Natural killer cell (primary cell): ENCODE measurements at regions not wholly inside any gene's neighbourhood (a gene's known extent, or its start where the extent isn't known, plus 50 kb on each side); places are given as distances from the start of the nearest gene placed in this dataset.

ENCODE experiments used
- ATAC-seq, 3 donors: fragments of 150-1000 bp in 2 of 3; fragments of 200-7000 bp in 1 of 3; cut with Tn5 transposase; 1 replicate in 1 of 3; 2 replicates in 2 of 3; pipeline ENCODE4 v1.10.0; 2021; ENCODE audit warnings: mild to moderate bottlenecking in 2 of 3, moderate library complexity in 2 of 3
- DNase-seq, 2 donors: peaks; one replicate each; pipeline versions ENCODE4 v3.0.0 to v3.0.0-alpha.2; 2013 to 2021; ENCODE audit warnings: mixed read lengths in 1 of 2
- H3K27ac ChIP-seq: one replicate; pipeline ENCODE4 v1.5.1; 2013; ENCODE audit warnings: mild to moderate bottlenecking, low read length
- H3K27me3 ChIP-seq: one replicate; pipeline ENCODE4 v1.6.1; 2013; ENCODE audit warnings: low read length; ENCODE audit not compliant: control insufficient read depth, insufficient read depth
- H3K36me3 ChIP-seq: one replicate; pipeline ENCODE4 v1.6.1; 2013; ENCODE audit warnings: low read length; ENCODE audit not compliant: control insufficient read depth, insufficient read depth
- H3K4me1 ChIP-seq: one replicate; pipeline ENCODE4 v1.6.1; 2013; ENCODE audit warnings: low read length; ENCODE audit not compliant: control insufficient read depth, insufficient read depth
- H3K4me3 ChIP-seq: one replicate; pipeline ENCODE4 v1.5.1; 2013; ENCODE audit warnings: low read length
- H3K9me3 ChIP-seq: one replicate; pipeline ENCODE4 v1.6.1; 2013; ENCODE audit warnings: low read length; ENCODE audit not compliant: control insufficient read depth, insufficient read depth
- H3K27ac Mint-ChIP-seq, 2 donors: one replicate each; pipeline ENCODE4 v1.8.0; 2022; ENCODE audit warnings: mild to moderate bottlenecking in 2 of 2, mixed read lengths in 2 of 2, moderate library complexity in 1 of 2
- H3K27me3 Mint-ChIP-seq, 2 donors: one replicate each; pipeline ENCODE4 v1.8.0; 2022; ENCODE audit warnings: low read depth in 2 of 2, mixed read lengths in 2 of 2
- H3K36me3 Mint-ChIP-seq: one replicate; pipeline ENCODE4 v1.8.0; 2022; ENCODE audit warnings: mixed read lengths
- H3K4me1 Mint-ChIP-seq, 2 donors: one replicate each; pipeline ENCODE4 v1.8.0; 2022; ENCODE audit warnings: mixed read lengths in 2 of 2
- H3K4me3 Mint-ChIP-seq: one replicate; pipeline ENCODE4 v1.8.0; 2022; ENCODE audit warnings: mild to moderate bottlenecking, moderate library complexity, mixed read lengths
- H3K9me3 Mint-ChIP-seq, 2 donors: one replicate each; pipeline ENCODE4 v1.8.0; 2022; ENCODE audit warnings: mixed read lengths in 2 of 2
- WGBS: methylation state at CpG from one replicate; pipeline ENCODE4 v1.1.7; 2013; ENCODE audit warnings: missing lambda C conversion rate; ENCODE audit not compliant: insufficient coverage; 5-methylcytosine and 5-hydroxymethylcytosine counted together
- intact Hi-C: fragments of 100-400 bp; cut with micrococcal nuclease; formaldehyde crosslinking; loops from one replicate; pipeline ENCODE4 v1.14.2; 2022
- TF ChIP-seq, protein P1 (sequence below): fragments of 200-600 bp; IDR thresholded peaks from one replicate; pipeline ENCODE4 v1.8.0; 2022; ENCODE audit warnings: antibody characterized with exemption

- H3K9me3 ChIP-seq = no peaks in the 10 kb centered on the region
- no peaks in the 10 kb centered on the region for H3K36me3 ChIP-seq
- TF ChIP-seq, protein P1, sequence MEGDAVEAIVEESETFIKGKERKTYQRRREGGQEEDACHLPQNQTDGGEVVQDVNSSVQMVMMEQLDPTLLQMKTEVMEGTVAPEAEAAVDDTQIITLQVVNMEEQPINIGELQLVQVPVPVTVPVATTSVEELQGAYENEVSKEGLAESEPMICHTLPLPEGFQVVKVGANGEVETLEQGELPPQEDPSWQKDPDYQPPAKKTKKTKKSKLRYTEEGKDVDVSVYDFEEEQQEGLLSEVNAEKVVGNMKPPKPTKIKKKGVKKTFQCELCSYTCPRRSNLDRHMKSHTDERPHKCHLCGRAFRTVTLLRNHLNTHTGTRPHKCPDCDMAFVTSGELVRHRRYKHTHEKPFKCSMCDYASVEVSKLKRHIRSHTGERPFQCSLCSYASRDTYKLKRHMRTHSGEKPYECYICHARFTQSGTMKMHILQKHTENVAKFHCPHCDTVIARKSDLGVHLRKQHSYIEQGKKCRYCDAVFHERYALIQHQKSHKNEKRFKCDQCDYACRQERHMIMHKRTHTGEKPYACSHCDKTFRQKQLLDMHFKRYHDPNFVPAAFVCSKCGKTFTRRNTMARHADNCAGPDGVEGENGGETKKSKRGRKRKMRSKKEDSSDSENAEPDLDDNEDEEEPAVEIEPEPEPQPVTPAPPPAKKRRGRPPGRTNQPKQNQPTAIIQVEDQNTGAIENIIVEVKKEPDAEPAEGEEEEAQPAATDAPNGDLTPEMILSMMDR = no peak
- Mint-ChIP-seq H3K4me1 (no peaks in the 10 kb centered on the region), H3K9me3 (no peaks in the 10 kb centered on the region), H3K27ac (no peak overlapping the region), H3K4me3 (no peak overlapping the region), H3K27me3 (no peaks in the 10 kb centered on the region), H3K36me3 (no peaks in the 10 kb centered on the region)
- ATAC-seq (no peak), DNase-seq (no peak)
- WGBS = 94% methylated on average over 3 of the region's 3 CpGs
- intact Hi-C loops = no loop called here
- no peaks in the 10 kb centered on the region for H3K27me3 ChIP-seq
- H3K27ac ChIP-seq = peak overlapping the region; percentile 8
- no peak overlapping the region for H3K4me3 ChIP-seq
- peaks cover 6% of the 10 kb centered on the region for H3K4me1 ChIP-seq
Measured at GRCh38 chr14:65354131-65354530, 58.4 kb upstream of the FUT8 start.

- ATAC-seq (no peak), DNase-seq (no peak)
- H3K27me3 ChIP-seq = no peaks in the 10 kb centered on the region
- H3K27ac ChIP-seq = no peak overlapping the region
- Mint-ChIP-seq H3K9me3 (no peaks in the 10 kb centered on the region), H3K27me3 (no peaks in the 10 kb centered on the region), H3K4me3 (no peak overlapping the region), H3K27ac (no peak overlapping the region), H3K4me1 (no peaks in the 10 kb centered on the region), H3K36me3 (no peaks in the 10 kb centered on the region)
- no peaks in the 10 kb centered on the region for H3K9me3 ChIP-seq
- intact Hi-C loops = no loop called here
- peaks cover 6% of the 10 kb centered on the region for H3K4me1 ChIP-seq
- no peaks in the 10 kb centered on the region for H3K36me3 ChIP-seq
- H3K4me3 ChIP-seq = no peak overlapping the region
- 90% methylated on average over 4 of the region's 4 CpGs for WGBS
- TF ChIP-seq, protein P1 = no peak
Measured at GRCh38 chr14:65354715-65355114, 57.8 kb upstream of the FUT8 start.

GRCh38 chr14:65356327-65356836 lies 56.1 kb upstream of the FUT8 start:
- no peaks in the 10 kb centered on the region for H3K36me3 Mint-ChIP-seq
- DNase-seq (peak in 1 of 2 donors; percentile 12), ATAC-seq (no peak)
- 63% methylated on average over 5 of the region's 5 CpGs for WGBS
- Histone ChIP-seq H3K9me3 (no peaks in the 10 kb centered on the region), H3K4me1 (peaks cover 6% of the 10 kb centered on the region), H3K27ac (no peak overlapping the region), H3K36me3 (no peaks in the 10 kb centered on the region), H3K4me3 (no peak overlapping the region), H3K27me3 (no peaks in the 10 kb centered on the region)
- no peaks in the 10 kb centered on the region for H3K27me3 Mint-ChIP-seq
- no peak overlapping the region for H3K27ac Mint-ChIP-seq
- TF ChIP-seq, protein P1 = no peak
- H3K9me3 Mint-ChIP-seq = no peaks in the 10 kb centered on the region
- H3K4me1 Mint-ChIP-seq = no peaks in the 10 kb centered on the region
- intact Hi-C loops = no loop called here
- no peak overlapping the region for H3K4me3 Mint-ChIP-seq

GRCh38 chr14:65357113-65357512 lies 55.4 kb upstream of the FUT8 start:
- no peaks in the 10 kb centered on the region for H3K4me1 Mint-ChIP-seq
- Histone ChIP-seq H3K27ac (no peak overlapping the region), H3K9me3 (no peaks in the 10 kb centered on the region), H3K4me3 (no peak overlapping the region), H3K36me3 (no peaks in the 10 kb centered on the region), H3K4me1 (peaks cover 6% of the 10 kb centered on the region), H3K27me3 (no peaks in the 10 kb centered on the region)
- no peaks in the 10 kb centered on the region for H3K36me3 Mint-ChIP-seq
- no peak for DNase-seq
- TF ChIP-seq, protein P1 = no peak
- H3K27me3 Mint-ChIP-seq = no peaks in the 10 kb centered on the region
- no peak overlapping the region for H3K27ac Mint-ChIP-seq
- intact Hi-C loops = no loop called here
- H3K9me3 Mint-ChIP-seq = no peaks in the 10 kb centered on the region
- no peak overlapping the region for H3K4me3 Mint-ChIP-seq
- no peak for ATAC-seq
- 51% methylated on average over 2 of the region's 2 CpGs for WGBS
